DND-41 (cell line): ENCODE measurements at regions not wholly inside any gene's neighbourhood (a gene's known extent, or its start where the extent isn't known, plus 50 kb on each side); places are given as distances from the start of the nearest gene placed in this dataset.

Source experiments
- ATAC-seq: fragments of 200-7000 bp; cut with Tn5 transposase; 3 replicates; pipeline ENCODE4 v1.9.1; 2021; ENCODE audit warnings: low read depth; ENCODE audit not compliant: insufficient read depth
- DNase-seq: peaks from one replicate; pipeline ENCODE4 v3.0.0-alpha.2; 2020
- H2AFZ ChIP-seq: 2 replicates; pipeline ENCODE4 v1.6.0; 2012; ENCODE audit warnings: low read depth, low read length
- H3K27ac ChIP-seq: 2 replicates; pipeline ENCODE4 v1.5.1; 2012; ENCODE audit warnings: low read length, inconsistent platforms
- H3K27me3 ChIP-seq: fragments of 200-600 bp; sonication (generic); 2 replicates; pipeline ENCODE4 v1.6.0; 2012; ENCODE audit warnings: low read length, mild to moderate bottlenecking, inconsistent platforms; ENCODE audit not compliant: insufficient read depth, poor library complexity
- H3K36me3 ChIP-seq: 2 replicates; pipeline ENCODE4 v1.5.1; 2012; ENCODE audit warnings: low read length, inconsistent platforms; ENCODE audit not compliant: insufficient read depth
- H3K4me1 ChIP-seq: 2 replicates; pipeline ENCODE4 v1.5.1; 2012; ENCODE audit warnings: mild to moderate bottlenecking, low read length; ENCODE audit not compliant: insufficient read depth
- H3K4me2 ChIP-seq: 2 replicates; pipeline ENCODE4 v1.6.0; 2012; ENCODE audit warnings: mild to moderate bottlenecking, moderate library complexity, low read length, inconsistent platforms; ENCODE audit not compliant: insufficient read depth
- H3K4me3 ChIP-seq, 2 experiments: fragments of 200-600 bp in 1 of 2; shearing (Covaris generic) in 1 of 2; 2 replicates each; pipeline ENCODE4 v1.5.1; 2012 to 2016; ENCODE audit warnings: inconsistent platforms in 2 of 2, low read length in 2 of 2, mild to moderate bottlenecking in 2 of 2, low read depth in 1 of 2, moderate library complexity in 1 of 2
- H3K79me2 ChIP-seq: 2 replicates; pipeline ENCODE4 v1.6.0; 2012; ENCODE audit warnings: low read length, inconsistent platforms; ENCODE audit not compliant: insufficient read depth
- H3K9ac ChIP-seq: 2 replicates; pipeline ENCODE4 v1.6.0; 2012; ENCODE audit warnings: low read depth, mild to moderate bottlenecking, inconsistent platforms, low read length, moderate library complexity
- H3K9me3 ChIP-seq: 2 replicates; pipeline ENCODE4 v1.5.1; 2012; ENCODE audit warnings: low read length, moderate library complexity, mild to moderate bottlenecking, inconsistent platforms; ENCODE audit not compliant: insufficient read depth, severe bottlenecking
- H4K20me1 ChIP-seq: 2 replicates; pipeline ENCODE4 v1.6.0; 2012; ENCODE audit warnings: low read length; ENCODE audit not compliant: insufficient read depth
- CTCF ChIP-seq: IDR thresholded peaks from 2 replicates; pipeline ENCODE4 v1.5.1; 2012; ENCODE audit warnings: borderline replicate concordance, low read length, moderate library complexity, mild to moderate bottlenecking; ENCODE audit not compliant: poor library complexity, severe bottlenecking; ENCODE audit errors: extremely low read depth
- EZH2 ChIP-seq: IDR thresholded peaks from 3 replicates; pipeline ENCODE4 v1.6.1; 2012; ENCODE audit warnings: borderline replicate concordance, low read depth, mild to moderate bottlenecking, moderate library complexity, low read length, inconsistent platforms; ENCODE audit not compliant: severe bottlenecking

GRCh38 chr1:79122521-79122920, 116.0 kb upstream of the ADGRL4 start:
- H3K27me3 ChIP-seq: no peaks in the 10 kb centered on the region
- no peak overlapping the region for H2AFZ ChIP-seq
- DNase-seq: no peak
- no peak overlapping the region for H3K9ac ChIP-seq
- no peak overlapping the region for H3K27ac ChIP-seq
- no peak for ATAC-seq
- H3K79me2 ChIP-seq: no peaks in the 10 kb centered on the region
- H4K20me1 ChIP-seq: no peaks in the 10 kb centered on the region
- no peaks in the 10 kb centered on the region for H3K9me3 ChIP-seq
- H3K4me2 ChIP-seq: no peak overlapping the region
- H3K4me3 ChIP-seq: no peak overlapping the region
- no peaks in the 10 kb centered on the region for H3K36me3 ChIP-seq
- TF ChIP-seq CTCF: no peak
- TF ChIP-seq EZH2: no peak
- H3K4me1 ChIP-seq: no peaks in the 10 kb centered on the region

- no peaks in the 10 kb centered on the region for H3K4me1 ChIP-seq
- H3K27ac ChIP-seq: no peak overlapping the region
- DNase-seq (no peak), ATAC-seq (no peak)
- H3K36me3 ChIP-seq: no peaks in the 10 kb centered on the region
- no peak for TF ChIP-seq EZH2
- no peak for TF ChIP-seq CTCF
- no peak overlapping the region for H3K4me2 ChIP-seq
- H3K9ac ChIP-seq: no peak overlapping the region
- no peaks in the 10 kb centered on the region for H3K9me3 ChIP-seq
- H4K20me1 ChIP-seq: no peaks in the 10 kb centered on the region
- H2AFZ ChIP-seq: no peak overlapping the region
- no peak overlapping the region for H3K4me3 ChIP-seq
- no peaks in the 10 kb centered on the region for H3K79me2 ChIP-seq
- H3K27me3 ChIP-seq: no peaks in the 10 kb centered on the region
Observed at GRCh38 chr1:79117376-79117775, 110.8 kb upstream of the ADGRL4 start.

DNA sequence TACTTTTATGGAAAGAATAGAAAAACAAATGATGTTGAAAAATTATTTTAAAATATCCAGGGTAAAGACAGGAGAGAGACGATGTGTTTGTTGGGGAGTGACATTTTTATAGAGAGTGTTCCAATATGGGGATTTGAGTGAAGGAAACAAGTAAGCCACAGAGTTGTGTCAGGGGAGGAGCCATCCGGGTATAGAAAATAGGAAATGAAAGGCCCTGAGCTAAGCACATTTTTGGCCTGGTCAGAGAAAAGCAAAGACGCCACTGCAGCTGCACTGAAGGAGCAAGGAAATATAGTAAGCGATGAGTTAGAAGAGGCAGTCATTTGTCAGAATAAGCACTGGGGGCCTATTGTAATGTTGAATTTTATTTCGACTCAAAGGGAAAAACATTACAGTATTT, 107.3 kb upstream of the ADGRL4 start:
- H3K36me3 ChIP-seq: no peaks in the 10 kb centered on the region
- no peak for DNase-seq

More for the DNA sequence above, 107.3 kb upstream of the ADGRL4 start:
- H3K79me2 ChIP-seq: no peaks in the 10 kb centered on the region
- H3K4me3 ChIP-seq: no peak overlapping the region
- H3K9me3 ChIP-seq: no peaks in the 10 kb centered on the region
- no peak overlapping the region for H3K27ac ChIP-seq
- H4K20me1 ChIP-seq: no peaks in the 10 kb centered on the region
- H3K4me2 ChIP-seq: no peak overlapping the region
- no peak overlapping the region for H2AFZ ChIP-seq
- no peaks in the 10 kb centered on the region for H3K27me3 ChIP-seq
- TF ChIP-seq CTCF (no peak), EZH2 (no peak)
- no peak for ATAC-seq
- no peaks in the 10 kb centered on the region for H3K4me1 ChIP-seq
- no peak overlapping the region for H3K9ac ChIP-seq
